GM12892 (cell line): ENCODE measurements at regions not wholly inside any gene's neighbourhood (a gene's known extent, or its start where the extent isn't known, plus 50 kb on each side); places are given as distances from the start of the nearest gene placed in this dataset.

Experiments
- POLR2A ChIP-seq: IDR thresholded peaks from 2 replicates; pipeline ENCODE4 v1.6.1; 2011; ENCODE audit warnings: low read depth, low read length, control low read depth
- POLR2AphosphoS5 ChIP-seq: IDR thresholded peaks from 2 replicates; pipeline ENCODE4 v1.6.1; 2011; ENCODE audit warnings: low read depth, low read length, control low read depth

GRCh38 chr5:27462936-27463335 lies 424.6 kb upstream of the CDH9 start:
- TF ChIP-seq POLR2AphosphoS5 (no peak), POLR2A (no peak)
